Superior temporal gyrus (tissue), 1 donor: ENCODE measurements at regions not wholly inside any gene's neighbourhood (a gene's known extent, or its start where the extent isn't known, plus 50 kb on each side); places are given as distances from the start of the nearest gene placed in this dataset.

Experiments
- DNase-seq: peaks from one replicate; pipeline ENCODE4 v3.0.0-alpha.2; 2016; ENCODE audit errors: extremely low spot score

- no peak for DNase-seq
Measured at GRCh38 chr14:34041220-34041619, 90.3 kb upstream of the EGLN3 start.

- DNase-seq: no peak
Measured at GRCh38 chr14:34040766-34041165, 89.9 kb upstream of the EGLN3 start.

GRCh38 chr14:34039428-34040047, 88.7 kb upstream of the EGLN3 start:
- DNase-seq: no peak

GRCh38 chr14:34038358-34039057, 87.6 kb upstream of the EGLN3 start:
- no peak for DNase-seq

GRCh38 chr14:34036319-34036766, 85.5 kb upstream of the EGLN3 start:
- DNase-seq: no peak

- no peak for DNase-seq
Measured at GRCh38 chr14:34035934-34036250, 85.0 kb upstream of the EGLN3 start.

- no peak for DNase-seq
Measured at GRCh38 chr14:34035177-34035933, 84.5 kb upstream of the EGLN3 start.

GRCh38 chr14:34034447-34035176, 83.7 kb upstream of the EGLN3 start:
- DNase-seq: no peak

GRCh38 chr14:34032720-34033119, 81.8 kb upstream of the EGLN3 start:
- DNase-seq: no peak

- peak; percentile 68 for DNase-seq
Measured at GRCh38 chr14:34030864-34031263, 80.0 kb upstream of the EGLN3 start.

- no peak for DNase-seq
Measured at GRCh38 chr14:34029921-34030334, 79.1 kb upstream of the EGLN3 start.

GRCh38 chr14:34027990-34028495, 77.2 kb upstream of the EGLN3 start:
- DNase-seq: no peak

- DNase-seq: no peak
Measured at GRCh38 chr14:34027130-34027989, 76.5 kb upstream of the EGLN3 start.

GRCh38 chr14:34025325-34026017, 74.6 kb upstream of the EGLN3 start:
- no peak for DNase-seq

GRCh38 chr14:34024768-34025144, 73.9 kb upstream of the EGLN3 start:
- no peak for DNase-seq

- DNase-seq: no peak
Measured at GRCh38 chr14:34023824-34024767, 73.2 kb upstream of the EGLN3 start.

GRCh38 chr14:34021096-34021495, 70.2 kb upstream of the EGLN3 start:
- no peak for DNase-seq

- DNase-seq: no peak
Measured at GRCh38 chr14:34020014-34020413, 69.1 kb upstream of the EGLN3 start.

- peak; percentile 40 for DNase-seq
Measured at GRCh38 chr14:34018564-34019244, 67.8 kb upstream of the EGLN3 start.
